Bronchial epithelial cell (primary cell): ENCODE measurements at regions not wholly inside any gene's neighbourhood (a gene's known extent, or its start where the extent isn't known, plus 50 kb on each side); places are given as distances from the start of the nearest gene placed in this dataset.

Experiments
- DNase-seq: peaks from one replicate; pipeline ENCODE4 v3.0.0-alpha.2; 2010; ENCODE audit warnings: low read depth
- FAIRE-seq: peaks from 2 replicates; lab custom pipeline; 2011; peaks lifted over from hg19 to GRCh38; lab: Jason Lieb, UNC
- H3K27me3 ChIP-seq: 2 replicates; pipeline ENCODE4 v1.5.1; 2011; ENCODE audit warnings: low read length; ENCODE audit not compliant: control insufficient read depth, insufficient read depth
- H3K36me3 ChIP-seq: 2 replicates; pipeline ENCODE4 v1.5.1; 2011; ENCODE audit warnings: low read length; ENCODE audit not compliant: control insufficient read depth, insufficient read depth
- H3K4me3 ChIP-seq: 2 replicates; pipeline ENCODE4 v1.5.1; 2011; ENCODE audit warnings: mild to moderate bottlenecking, low read depth, low read length, control low read depth
- TF ChIP-seq, protein P1 (sequence below): IDR thresholded peaks from 2 replicates; pipeline ENCODE4 v1.5.1; 2011; ENCODE audit warnings: mild to moderate bottlenecking, moderate library complexity, low read length, control low read depth, inconsistent platforms; ENCODE audit not compliant: insufficient read depth, severe bottlenecking

DNA sequence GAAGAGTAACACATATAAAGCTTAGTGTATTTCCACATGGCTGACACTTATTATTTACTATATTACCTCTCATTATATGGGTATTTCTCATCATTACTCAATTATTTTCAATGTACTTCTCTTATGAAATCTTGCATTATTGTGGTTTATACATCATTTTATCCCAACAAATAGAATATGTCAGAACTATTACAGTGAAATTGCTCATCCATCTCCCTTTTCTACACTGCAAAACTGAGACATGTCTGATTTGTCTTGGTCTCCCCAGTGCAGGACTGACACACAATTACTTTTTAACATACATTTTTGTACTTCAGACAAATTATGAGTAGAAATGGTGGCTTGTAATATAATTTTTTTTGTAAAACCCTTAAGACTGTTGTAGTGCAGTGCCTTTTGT, 600.9 kb downstream of the PLCL1 start:
- FAIRE-seq = no peak
- no peak overlapping the region for H3K4me3 ChIP-seq
- TF ChIP-seq, protein P1, sequence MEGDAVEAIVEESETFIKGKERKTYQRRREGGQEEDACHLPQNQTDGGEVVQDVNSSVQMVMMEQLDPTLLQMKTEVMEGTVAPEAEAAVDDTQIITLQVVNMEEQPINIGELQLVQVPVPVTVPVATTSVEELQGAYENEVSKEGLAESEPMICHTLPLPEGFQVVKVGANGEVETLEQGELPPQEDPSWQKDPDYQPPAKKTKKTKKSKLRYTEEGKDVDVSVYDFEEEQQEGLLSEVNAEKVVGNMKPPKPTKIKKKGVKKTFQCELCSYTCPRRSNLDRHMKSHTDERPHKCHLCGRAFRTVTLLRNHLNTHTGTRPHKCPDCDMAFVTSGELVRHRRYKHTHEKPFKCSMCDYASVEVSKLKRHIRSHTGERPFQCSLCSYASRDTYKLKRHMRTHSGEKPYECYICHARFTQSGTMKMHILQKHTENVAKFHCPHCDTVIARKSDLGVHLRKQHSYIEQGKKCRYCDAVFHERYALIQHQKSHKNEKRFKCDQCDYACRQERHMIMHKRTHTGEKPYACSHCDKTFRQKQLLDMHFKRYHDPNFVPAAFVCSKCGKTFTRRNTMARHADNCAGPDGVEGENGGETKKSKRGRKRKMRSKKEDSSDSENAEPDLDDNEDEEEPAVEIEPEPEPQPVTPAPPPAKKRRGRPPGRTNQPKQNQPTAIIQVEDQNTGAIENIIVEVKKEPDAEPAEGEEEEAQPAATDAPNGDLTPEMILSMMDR = no peak

GRCh38 chr2:198401644-198402043, 597.3 kb downstream of the PLCL1 start:
- H3K27me3 ChIP-seq = no peaks in the 10 kb centered on the region
- TF ChIP-seq, protein P1 = no peak
- no peak overlapping the region for H3K4me3 ChIP-seq
- no peaks in the 10 kb centered on the region for H3K36me3 ChIP-seq
- DNase-seq (no peak), FAIRE-seq (no peak)

More for the DNA sequence above, 600.9 kb downstream of the PLCL1 start:
- Histone ChIP-seq H3K36me3 (no peaks in the 10 kb centered on the region), H3K27me3 (no peaks in the 10 kb centered on the region)
- peak; percentile 6 for DNase-seq

DNA sequence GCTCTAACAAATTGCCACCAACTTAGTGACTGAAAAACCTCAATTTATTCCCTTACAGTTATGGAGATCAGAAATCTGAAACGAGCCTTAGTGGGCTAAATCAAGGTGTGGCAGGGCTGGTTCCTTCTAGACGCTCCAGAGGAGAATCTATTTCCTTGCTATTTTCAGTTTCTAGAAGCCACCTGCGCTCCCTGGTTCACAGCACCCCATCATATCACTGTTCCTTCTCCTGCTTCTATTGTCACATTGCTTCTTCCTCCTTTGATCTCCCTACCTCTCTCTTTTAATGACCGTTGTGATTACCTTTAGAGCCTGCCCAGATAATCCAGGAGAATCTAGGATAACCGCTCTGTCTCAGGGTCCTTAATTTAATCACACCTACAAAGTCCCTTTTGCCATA, 596.6 kb downstream of the PLCL1 start:
- no peak overlapping the region for H3K4me3 ChIP-seq
- no peaks in the 10 kb centered on the region for H3K27me3 ChIP-seq
- TF ChIP-seq, protein P1 = no peak
- DNase-seq (no peak), FAIRE-seq (no peak)
- no peaks in the 10 kb centered on the region for H3K36me3 ChIP-seq

DNA sequence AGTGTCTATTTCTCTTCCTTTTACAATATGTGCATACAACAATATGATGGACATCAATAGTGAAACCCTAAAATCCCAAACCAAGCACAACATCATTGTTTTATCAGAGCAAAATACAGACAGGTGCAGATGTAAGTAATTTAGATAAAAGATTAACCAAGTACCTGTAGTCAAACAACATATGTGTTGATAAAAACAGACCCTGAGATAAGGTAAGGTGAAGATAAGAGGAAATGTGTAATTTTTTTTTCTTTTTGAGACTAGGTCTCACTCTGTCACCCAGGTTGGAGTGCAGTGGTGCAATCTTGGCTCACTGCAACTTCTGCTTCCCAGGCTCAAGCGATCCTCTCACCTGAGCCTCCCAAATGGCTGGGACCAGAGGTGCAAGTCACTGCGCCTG, 589.8 kb downstream of the PLCL1 start:
- no peak for FAIRE-seq
- TF ChIP-seq, protein P1 = no peak
- DNase-seq = no peak
- Histone ChIP-seq H3K4me3 (no peak overlapping the region), H3K36me3 (no peaks in the 10 kb centered on the region), H3K27me3 (no peaks in the 10 kb centered on the region)

DNA sequence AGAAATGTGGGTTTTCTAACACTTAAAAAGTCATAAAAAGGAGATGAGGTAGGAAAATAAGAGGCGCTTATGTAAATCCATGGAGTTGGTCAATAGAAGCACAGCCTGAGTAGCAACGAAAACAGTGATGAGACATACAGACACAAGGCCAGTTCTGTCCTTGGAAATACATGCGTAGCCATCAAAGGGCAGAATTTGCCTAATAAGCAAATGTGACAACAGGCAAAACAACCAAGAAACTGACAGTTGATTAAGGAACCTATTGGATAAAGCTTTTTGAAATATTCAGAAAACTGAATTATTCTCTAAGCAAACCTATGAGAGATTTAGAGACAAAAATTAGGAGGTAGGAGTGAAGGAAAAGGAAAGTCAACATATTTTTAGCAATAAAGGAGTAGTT, 586.3 kb downstream of the PLCL1 start:
- Histone ChIP-seq H3K36me3 (no peaks in the 10 kb centered on the region), H3K4me3 (no peak overlapping the region), H3K27me3 (no peaks in the 10 kb centered on the region)
- DNase-seq = no peak
- TF ChIP-seq, protein P1 = no peak
- no peak for FAIRE-seq

- no peak for FAIRE-seq
- H3K27me3 ChIP-seq = no peaks in the 10 kb centered on the region
- TF ChIP-seq, protein P1 = no peak
- H3K36me3 ChIP-seq = no peaks in the 10 kb centered on the region
- no peak overlapping the region for H3K4me3 ChIP-seq
- DNase-seq = no peak
Observed at GRCh38 chr2:198387677-198388076, 583.3 kb downstream of the PLCL1 start.
